Mesenchymal stem cell (in vitro differentiated cells and primary cell): ENCODE measurements at regions not wholly inside any gene's neighbourhood (a gene's known extent, or its start where the extent isn't known, plus 50 kb on each side); places are given as distances from the start of the nearest gene placed in this dataset.

Source experiments
- DNase-seq: peaks from one replicate; pipeline ENCODE4 v3.0.0-alpha.2; 2013
- H2AFZ ChIP-seq: one replicate; pipeline ENCODE4 v1.6.1; 2013; ENCODE audit warnings: low read depth, mild to moderate bottlenecking, control low read depth, inconsistent platforms, low read length, moderate library complexity
- H2AK5ac ChIP-seq: 2 replicates; pipeline ENCODE4 v1.6.1; 2013; ENCODE audit warnings: low read length, moderate library complexity, mild to moderate bottlenecking, inconsistent platforms; ENCODE audit not compliant: severe bottlenecking
- H2BK120ac ChIP-seq: one replicate; pipeline ENCODE4 v1.6.1; 2013; ENCODE audit warnings: low read depth, mild to moderate bottlenecking, inconsistent platforms, low read length, moderate library complexity
- H2BK12ac ChIP-seq, 2 experiments: one replicate each; pipeline ENCODE4 v1.6.1; 2013; ENCODE audit warnings: inconsistent platforms in 2 of 2, low read length in 2 of 2, mild to moderate bottlenecking in 2 of 2, moderate library complexity in 2 of 2, control low read depth in 1 of 2
- H2BK15ac ChIP-seq: one replicate; pipeline ENCODE4 v1.6.1; 2013; ENCODE audit warnings: mild to moderate bottlenecking, low read depth, inconsistent platforms; ENCODE audit not compliant: poor library complexity, severe bottlenecking
- H2BK5ac ChIP-seq: 2 replicates; pipeline ENCODE4 v1.6.1; 2013; ENCODE audit warnings: low read depth, mild to moderate bottlenecking, low read length, control low read depth, inconsistent platforms; ENCODE audit not compliant: poor library complexity, severe bottlenecking
- H3K14ac ChIP-seq, 2 experiments: one replicate each; pipeline ENCODE4 v1.6.1; 2013; ENCODE audit warnings: inconsistent platforms in 2 of 2, low read length in 2 of 2, control low read depth in 1 of 2, mild to moderate bottlenecking in 1 of 2, moderate library complexity in 1 of 2
- H3K18ac ChIP-seq, 2 experiments: one replicate each; pipeline ENCODE4 v1.6.1; 2013; ENCODE audit warnings: inconsistent platforms in 2 of 2, low read length in 2 of 2, control low read depth in 1 of 2, low read depth in 1 of 2, mild to moderate bottlenecking in 1 of 2
- H3K23ac ChIP-seq, 2 experiments: one replicate each; pipeline ENCODE4 v1.6.1; 2013; ENCODE audit warnings: inconsistent platforms in 2 of 2, low read length in 2 of 2, mild to moderate bottlenecking in 2 of 2, moderate library complexity in 2 of 2, control low read depth in 1 of 2
- H3K27ac ChIP-seq: 2 replicates; pipeline ENCODE4 v1.5.1; 2013; ENCODE audit warnings: mild to moderate bottlenecking, moderate library complexity, low read length, control low read depth, inconsistent platforms; ENCODE audit not compliant: poor library complexity, severe bottlenecking
- H3K27me3 ChIP-seq, 2 experiments: 2 replicates each; pipeline versions ENCODE4 v1.6.1 to v1.7.0; 2013; ENCODE audit warnings: low read length in 2 of 2, mild to moderate bottlenecking in 2 of 2, moderate library complexity in 2 of 2, control low read depth in 1 of 2, inconsistent platforms in 1 of 2; ENCODE audit not compliant: control insufficient read depth in 1 of 2, insufficient read depth in 1 of 2
- H3K36me3 ChIP-seq, 2 experiments: 2 replicates each; pipeline versions ENCODE4 v1.6.1 to v1.7.0; 2013; ENCODE audit warnings: low read length in 2 of 2, control low read depth in 1 of 2, inconsistent platforms in 1 of 2, low read depth in 1 of 2, mild to moderate bottlenecking in 1 of 2; ENCODE audit not compliant: insufficient read depth in 2 of 2, control insufficient read depth in 1 of 2
- H3K4ac ChIP-seq, 2 experiments: one replicate each; pipeline ENCODE4 v1.6.1; 2013; ENCODE audit warnings: inconsistent platforms in 2 of 2, low read length in 2 of 2, mild to moderate bottlenecking in 2 of 2, moderate library complexity in 2 of 2, control low read depth in 1 of 2, low read depth in 1 of 2
- H3K4me1 ChIP-seq: 2 replicates; pipeline ENCODE4 v1.6.1; 2013; ENCODE audit warnings: low read depth, low read length, control low read depth; ENCODE audit not compliant: control insufficient read depth, insufficient read depth
- H3K4me2 ChIP-seq: 2 replicates; pipeline ENCODE4 v1.6.1; 2013; ENCODE audit warnings: low read length, mild to moderate bottlenecking, inconsistent platforms; ENCODE audit not compliant: poor library complexity, severe bottlenecking
- H3K4me3 ChIP-seq, 2 experiments: 2 replicates each; pipeline versions ENCODE4 v1.5.1 to v1.7.0; 2013; ENCODE audit warnings: low read length in 2 of 2, mild to moderate bottlenecking in 2 of 2, control low read depth in 1 of 2, low read depth in 1 of 2; ENCODE audit not compliant: insufficient read depth in 1 of 2
- H3K79me1 ChIP-seq: replicated peaks from 2 replicates; pipeline ENCODE4 v1.6.1; 2013; ENCODE audit warnings: mild to moderate bottlenecking, control low read depth, low read length, inconsistent platforms; ENCODE audit not compliant: poor library complexity, severe bottlenecking
- H3K9ac ChIP-seq: 2 replicates; pipeline ENCODE4 v1.7.0; 2013; ENCODE audit warnings: mild to moderate bottlenecking, low read length, moderate library complexity
- H3K9me3 ChIP-seq: 2 replicates; pipeline ENCODE4 v1.7.0; 2013; ENCODE audit warnings: mild to moderate bottlenecking, low read length; ENCODE audit not compliant: control insufficient read depth
- H4K8ac ChIP-seq: one replicate; pipeline ENCODE4 v1.6.1; 2013; ENCODE audit warnings: inconsistent platforms, mild to moderate bottlenecking, low read length, moderate library complexity
- H4K91ac ChIP-seq: one replicate; pipeline ENCODE4 v1.6.1; 2013; ENCODE audit warnings: mild to moderate bottlenecking, low read length, inconsistent platforms
- WGBS: methylation state at CpG from one replicate; pipeline ENCODE4 v1.1.7; 2013; ENCODE audit warnings: mixed read lengths; 5-methylcytosine and 5-hydroxymethylcytosine counted together

DNA sequence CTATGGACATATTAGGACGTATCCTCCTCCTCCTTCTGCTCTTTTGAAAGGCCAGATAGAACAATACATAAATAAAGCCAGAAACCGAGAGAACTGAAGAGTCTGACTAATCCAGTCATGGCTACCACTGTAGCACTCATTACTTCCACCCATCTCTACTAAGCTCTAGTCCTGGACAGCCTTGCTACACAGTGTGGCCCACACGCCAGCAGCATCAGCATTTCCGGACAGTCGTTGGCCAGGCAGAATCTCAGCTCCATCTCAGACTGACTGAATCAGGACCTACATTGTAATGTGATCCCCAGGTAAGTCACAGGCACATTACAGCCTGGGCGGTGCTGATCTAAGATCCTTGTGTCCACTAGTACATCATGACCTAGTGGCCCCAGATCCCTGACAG, 182.9 kb downstream of the DRD1 start:
- no peak overlapping the region for H3K4ac ChIP-seq
- 71% methylated on average over 6 of the region's 6 CpGs for WGBS
- DNase-seq: no peak
- no peak overlapping the region for H2BK5ac ChIP-seq
- H3K4me3 ChIP-seq: no peak overlapping the region
- H3K4me2 ChIP-seq: no peak overlapping the region
- no peak overlapping the region for H3K14ac ChIP-seq
- no peak overlapping the region for H3K27ac ChIP-seq
- H3K23ac ChIP-seq: no peak overlapping the region
- H4K8ac ChIP-seq: no peak overlapping the region
- H3K9ac ChIP-seq: no peak overlapping the region
- no peak overlapping the region for H2BK120ac ChIP-seq
- H2BK12ac ChIP-seq: no peak overlapping the region
- H3K79me1 ChIP-seq: no peaks in the 10 kb centered on the region
- H2AK5ac ChIP-seq: no peak overlapping the region
- no peak overlapping the region for H4K91ac ChIP-seq
- no peaks in the 10 kb centered on the region for H3K9me3 ChIP-seq
- no peaks in the 10 kb centered on the region for H3K36me3 ChIP-seq
- no peak overlapping the region for H3K18ac ChIP-seq
- H2AFZ ChIP-seq: no peak overlapping the region
- no peak overlapping the region for H2BK15ac ChIP-seq
- H3K4me1 ChIP-seq: no peaks in the 10 kb centered on the region
- H3K27me3 ChIP-seq: no peaks in the 10 kb centered on the region

DNA sequence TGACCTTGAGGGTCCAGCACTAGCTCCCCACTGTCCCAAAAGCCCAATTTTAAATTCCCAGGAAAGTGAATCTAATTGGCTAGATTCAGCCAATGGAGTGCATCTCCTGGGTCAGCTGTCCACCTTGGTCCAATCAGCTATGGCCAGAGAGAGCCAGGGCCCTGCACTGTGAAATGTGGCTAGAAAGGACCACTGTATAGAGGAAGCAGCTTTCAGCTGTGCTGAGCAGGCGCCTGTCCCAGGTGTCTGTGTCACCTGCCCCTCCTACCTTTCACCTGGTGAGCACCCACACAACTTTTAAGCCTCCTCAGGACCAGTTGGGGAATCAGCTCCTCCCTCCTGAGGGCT, 186.2 kb downstream of the DRD1 start:
- H2BK12ac ChIP-seq: no peak overlapping the region
- H2AK5ac ChIP-seq: no peak overlapping the region
- no peak overlapping the region for H4K8ac ChIP-seq
- no peak overlapping the region for H3K23ac ChIP-seq
- no peak overlapping the region for H3K27ac ChIP-seq
- H3K14ac ChIP-seq: no peak overlapping the region
- H2BK5ac ChIP-seq: no peak overlapping the region
- H3K4me3 ChIP-seq: no peak overlapping the region
- no peak overlapping the region for H4K91ac ChIP-seq
- no peak for DNase-seq
- H3K79me1 ChIP-seq: no peaks in the 10 kb centered on the region
- no peaks in the 10 kb centered on the region for H3K9me3 ChIP-seq
- H3K36me3 ChIP-seq: no peaks in the 10 kb centered on the region
- no peaks in the 10 kb centered on the region for H3K4me1 ChIP-seq
- no peak overlapping the region for H3K4me2 ChIP-seq
- WGBS: 63% methylated on average over 1 of the region's 1 CpG
- H3K27me3 ChIP-seq: no peaks in the 10 kb centered on the region
- no peak overlapping the region for H3K9ac ChIP-seq
- H2BK120ac ChIP-seq: no peak overlapping the region
- no peak overlapping the region for H3K18ac ChIP-seq
- no peak overlapping the region for H2BK15ac ChIP-seq
- H2AFZ ChIP-seq: no peak overlapping the region
- H3K4ac ChIP-seq: no peak overlapping the region

GRCh38 chr5:175257128-175257846, 186.7 kb downstream of the DRD1 start:
- no peak overlapping the region for H4K8ac ChIP-seq
- H3K9ac ChIP-seq: no peak overlapping the region
- H2BK5ac ChIP-seq: no peak overlapping the region
- H3K18ac ChIP-seq: no peak overlapping the region
- no peak overlapping the region for H3K27ac ChIP-seq
- no peak overlapping the region for H2BK15ac ChIP-seq
- H3K4me1 ChIP-seq: no peaks in the 10 kb centered on the region
- H3K27me3 ChIP-seq: no peaks in the 10 kb centered on the region
- no peak overlapping the region for H2BK120ac ChIP-seq
- H3K4ac ChIP-seq: no peak overlapping the region
- no peak overlapping the region for H3K23ac ChIP-seq
- no peak for DNase-seq
- H3K4me3 ChIP-seq: no peak overlapping the region
- 52% methylated on average over 3 of the region's 4 CpGs for WGBS
- H3K79me1 ChIP-seq: no peaks in the 10 kb centered on the region
- no peak overlapping the region for H2BK12ac ChIP-seq
- H2AK5ac ChIP-seq: no peak overlapping the region
- H3K9me3 ChIP-seq: no peaks in the 10 kb centered on the region
- H3K4me2 ChIP-seq: no peak overlapping the region
- no peak overlapping the region for H2AFZ ChIP-seq
- H4K91ac ChIP-seq: no peak overlapping the region
- no peak overlapping the region for H3K14ac ChIP-seq
- no peaks in the 10 kb centered on the region for H3K36me3 ChIP-seq

- Histone ChIP-seq H2AK5ac (no peak overlapping the region), H3K36me3 (no peaks in the 10 kb centered on the region), H3K4me2 (no peak overlapping the region), H2BK12ac (no peak overlapping the region), H3K9ac (peak overlapping the region; percentile 67), H2BK15ac (no peak overlapping the region), H3K23ac (no peak overlapping the region), H3K9me3 (no peaks in the 10 kb centered on the region), H2BK5ac (no peak overlapping the region), H4K91ac (no peak overlapping the region), H3K79me1 (no peaks in the 10 kb centered on the region), H3K18ac (no peak overlapping the region), H2AFZ (no peak overlapping the region), H3K4me3 (peak overlapping the region in 1 of 2 experiments; percentile 61), H3K4ac (no peak overlapping the region), H3K14ac (no peak overlapping the region), H3K4me1 (no peaks in the 10 kb centered on the region), H2BK120ac (no peak overlapping the region), H3K27me3 (no peaks in the 10 kb centered on the region), H3K27ac (no peak overlapping the region), H4K8ac (no peak overlapping the region)
- no CpG with 5 or more reads among the region's 1 CpG for WGBS
- DNase-seq: no peak
These were observed 189.8 kb downstream of the DRD1 start for GRCh38 chr5:175254155-175254554.
